K562 (cell line): ENCODE measurements at regions not wholly inside any gene's neighbourhood (a gene's known extent, or its start where the extent isn't known, plus 50 kb on each side); places are given as distances from the start of the nearest gene placed in this dataset.

Experiments
- CREB5 ChIP-seq: fragments of 250-450 bp; sonication (Bioruptor Pico); IDR thresholded peaks from 2 replicates; pipeline ENCODE4 v1.5.0; 2020; ENCODE audit warnings: mild to moderate bottlenecking
- EP300 ChIP-seq: IDR thresholded peaks from 2 replicates; pipeline ENCODE4 v1.6.1; 2012; ENCODE audit warnings: low read length, improper control_type of control experiment
- ZBED1 ChIP-seq: IDR thresholded peaks from 2 replicates; pipeline ENCODE4 v1.6.1; 2014
- TF ChIP-seq, protein P1 (sequence below), 3 experiments: IDR thresholded peaks in 2 of 3; conservative IDR thresholded peaks in 1 of 3; 2 replicates each; pipeline ENCODE4 v1.5.1; 2011 to 2012; ENCODE audit warnings: low read length in 3 of 3, mild to moderate bottlenecking in 3 of 3, control low read depth in 2 of 3, improper control_type of control experiment in 1 of 3, inconsistent platforms in 1 of 3, low read depth in 1 of 3, mixed read lengths in 1 of 3, moderate library complexity in 1 of 3; ENCODE audit not compliant: insufficient read depth in 2 of 3

DNA sequence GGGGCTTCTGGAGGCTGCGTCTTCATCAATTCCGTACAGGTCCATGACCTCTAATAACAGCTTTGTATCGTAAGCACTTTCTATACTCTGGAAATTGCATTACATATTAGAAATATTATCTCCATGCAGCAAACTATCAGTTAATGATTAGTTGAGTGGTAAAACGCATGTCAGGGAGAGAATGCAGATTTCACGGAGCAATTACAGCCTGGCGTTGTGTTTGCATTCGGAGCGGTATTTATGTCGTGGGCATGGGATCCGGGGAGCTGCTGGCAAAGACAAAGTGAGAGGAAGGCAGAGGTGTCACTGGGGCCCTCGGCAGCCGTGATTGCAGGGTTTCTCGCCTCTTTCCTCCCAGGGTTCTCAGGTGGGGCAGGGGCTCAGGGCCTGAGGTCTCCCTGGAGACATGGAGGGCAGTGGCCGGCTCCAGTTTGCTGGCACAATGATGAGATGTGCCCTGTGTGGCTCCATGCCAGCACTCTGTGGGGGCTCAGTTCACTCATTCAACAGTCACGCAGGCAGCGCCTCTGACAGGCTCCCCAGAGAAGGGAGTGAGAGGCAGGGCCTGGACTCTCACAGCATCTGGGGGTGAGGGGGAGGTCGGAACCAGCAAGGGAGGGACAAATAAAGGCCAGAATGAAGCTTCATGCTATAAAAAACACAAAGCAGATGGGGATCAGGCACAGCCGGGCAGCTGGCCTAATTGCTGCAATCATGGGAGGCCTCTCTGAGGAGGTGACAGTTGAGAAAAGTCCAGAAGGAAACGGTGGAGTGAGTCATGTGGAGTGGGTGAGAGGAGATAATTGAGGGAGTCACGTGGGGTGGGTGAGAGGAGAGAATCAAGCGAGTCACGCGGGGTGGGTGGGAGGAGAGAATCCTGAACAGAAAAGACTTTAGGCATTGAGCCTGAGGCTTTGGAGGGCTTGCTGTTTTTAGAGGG is 1002.7 kb downstream of the BRD1 start:
- TF ChIP-seq ZBED1 (no peak), CREB5 (CRISPR knock-in tag) (no peak), EP300 (no peak)
- TF ChIP-seq, protein P1, sequence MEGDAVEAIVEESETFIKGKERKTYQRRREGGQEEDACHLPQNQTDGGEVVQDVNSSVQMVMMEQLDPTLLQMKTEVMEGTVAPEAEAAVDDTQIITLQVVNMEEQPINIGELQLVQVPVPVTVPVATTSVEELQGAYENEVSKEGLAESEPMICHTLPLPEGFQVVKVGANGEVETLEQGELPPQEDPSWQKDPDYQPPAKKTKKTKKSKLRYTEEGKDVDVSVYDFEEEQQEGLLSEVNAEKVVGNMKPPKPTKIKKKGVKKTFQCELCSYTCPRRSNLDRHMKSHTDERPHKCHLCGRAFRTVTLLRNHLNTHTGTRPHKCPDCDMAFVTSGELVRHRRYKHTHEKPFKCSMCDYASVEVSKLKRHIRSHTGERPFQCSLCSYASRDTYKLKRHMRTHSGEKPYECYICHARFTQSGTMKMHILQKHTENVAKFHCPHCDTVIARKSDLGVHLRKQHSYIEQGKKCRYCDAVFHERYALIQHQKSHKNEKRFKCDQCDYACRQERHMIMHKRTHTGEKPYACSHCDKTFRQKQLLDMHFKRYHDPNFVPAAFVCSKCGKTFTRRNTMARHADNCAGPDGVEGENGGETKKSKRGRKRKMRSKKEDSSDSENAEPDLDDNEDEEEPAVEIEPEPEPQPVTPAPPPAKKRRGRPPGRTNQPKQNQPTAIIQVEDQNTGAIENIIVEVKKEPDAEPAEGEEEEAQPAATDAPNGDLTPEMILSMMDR (IDR thresholded peaks at IDR 0.05 in 2 of 3, conservative IDR thresholded peaks at IDR 0.05 in 1 of 3; ENCODE audit: insufficient read depth in 2 of 3, low read depth in 1 of 3, low read length in 3 of 3): no peak
